ENCODE measurements at regions not wholly inside any gene's neighbourhood (a gene's known extent, or its start where the extent isn't known, plus 50 kb on each side); places are given as distances from the start of the nearest gene placed in this dataset.
"Not testable (repeated sequence)": the region's sequence is repeated elsewhere in the genome, so short reads cannot be mapped to it uniquely, and the experiment has no call there.

- DNase-seq = no peak
Observed at GRCh38 chr13:47687577-47687976, 313.5 kb downstream of the SUCLA2 start.

DNA sequence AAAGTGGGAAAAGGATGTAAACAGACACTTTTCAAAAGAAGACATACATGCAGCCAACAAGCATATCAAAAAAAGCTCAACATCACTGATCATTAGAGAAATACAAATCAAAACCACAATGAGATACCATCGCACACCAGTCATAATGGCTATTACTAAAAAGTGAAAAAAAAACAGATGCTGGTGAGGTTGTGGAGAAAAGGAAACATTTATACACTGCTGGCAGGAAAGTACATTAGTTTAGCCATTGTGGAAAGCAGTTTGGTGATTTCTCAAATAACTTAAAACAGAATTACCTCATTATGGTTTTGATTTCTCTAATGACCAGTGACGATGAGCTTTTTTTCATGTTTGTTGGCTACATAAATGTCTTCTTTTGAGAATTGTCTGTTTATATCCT is 315.9 kb downstream of the SUCLA2 start:
- not testable (repeated sequence) for DNase-seq

GRCh38 chr13:47680748-47681147 is 320.3 kb downstream of the SUCLA2 start:
- DNase-seq = no peak

DNA sequence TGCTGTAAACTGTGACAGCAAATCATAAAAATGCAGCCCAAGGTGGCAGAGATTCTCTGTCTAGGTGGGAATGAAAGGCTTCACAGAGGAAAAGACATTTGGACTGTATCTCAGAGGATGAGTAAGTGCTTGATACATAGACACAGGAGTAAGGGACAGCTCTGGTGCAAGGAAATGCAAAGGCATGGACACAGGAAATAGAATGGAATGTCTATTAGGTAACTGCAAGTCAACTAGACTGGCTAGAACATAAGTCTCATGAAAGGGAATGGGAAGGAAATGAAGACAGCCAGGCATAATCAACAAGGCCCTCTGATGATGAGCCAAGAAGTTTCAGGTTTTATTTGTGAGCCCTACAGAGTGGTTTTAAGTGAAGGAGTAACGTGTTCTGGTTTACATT is 321.7 kb downstream of the SUCLA2 start:
- no peak for DNase-seq

- DNase-seq = no peak
Observed at GRCh38 chr13:47678201-47678968, 322.7 kb downstream of the SUCLA2 start.

DNA sequence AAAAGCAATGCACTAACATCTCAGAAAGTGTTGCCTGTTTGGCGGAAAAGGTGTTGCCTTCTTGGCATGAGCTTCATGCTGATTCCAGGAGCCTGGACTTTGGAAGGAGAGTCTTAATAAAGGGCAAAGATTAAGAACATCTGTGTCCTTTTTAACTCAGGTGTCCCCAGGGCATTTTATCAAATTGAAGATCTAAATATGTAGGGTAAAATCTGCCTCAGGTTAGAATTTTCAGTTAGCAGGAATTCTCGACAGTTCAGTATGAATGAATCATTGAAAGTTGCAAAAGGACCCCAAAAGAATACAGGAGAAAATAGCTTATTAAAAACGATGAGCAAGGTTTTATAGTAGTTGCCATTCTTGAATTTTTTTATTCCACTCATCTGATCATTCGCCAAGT is 325.2 kb downstream of the SUCLA2 start:
- DNase-seq = no peak

- peak; percentile 86 for DNase-seq
Observed at GRCh38 chr13:47673009-47673850, 327.8 kb downstream of the SUCLA2 start.

DNA sequence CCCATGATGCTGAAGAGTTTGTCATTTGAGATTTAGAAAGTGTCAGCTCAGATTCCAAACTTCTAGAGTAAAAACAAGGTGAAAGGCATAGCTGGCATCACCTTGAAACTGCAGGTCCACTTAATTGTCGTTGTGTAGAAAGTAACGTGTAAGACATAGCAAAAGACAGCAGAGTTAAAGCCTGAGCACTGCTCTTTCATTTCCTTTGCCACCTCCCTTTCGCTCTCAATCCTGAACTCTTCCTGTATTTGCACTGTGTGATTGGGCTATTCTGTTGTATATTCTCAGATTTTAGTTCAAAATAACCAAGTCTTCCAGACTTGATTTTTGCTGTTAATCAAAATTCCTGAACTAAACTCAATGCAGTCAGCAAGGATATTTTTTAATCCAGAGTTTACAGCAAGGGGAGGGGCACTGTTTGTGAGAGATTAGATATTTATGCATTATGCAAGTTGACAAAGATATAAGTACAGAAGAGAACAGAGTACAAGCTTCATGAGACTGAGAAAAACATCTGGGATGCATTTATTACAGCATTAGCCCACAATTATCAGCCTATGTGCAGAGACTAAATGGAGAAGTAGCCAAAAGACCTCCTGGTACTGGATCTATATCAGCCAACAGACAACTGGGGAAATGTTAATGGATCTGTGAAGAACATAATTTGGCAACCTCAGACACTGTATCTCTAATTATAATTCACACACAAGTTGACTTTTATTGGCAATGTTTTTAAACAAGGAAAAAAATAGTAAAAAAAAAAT is 328.6 kb downstream of the SUCLA2 start:
- no peak for DNase-seq

DNA sequence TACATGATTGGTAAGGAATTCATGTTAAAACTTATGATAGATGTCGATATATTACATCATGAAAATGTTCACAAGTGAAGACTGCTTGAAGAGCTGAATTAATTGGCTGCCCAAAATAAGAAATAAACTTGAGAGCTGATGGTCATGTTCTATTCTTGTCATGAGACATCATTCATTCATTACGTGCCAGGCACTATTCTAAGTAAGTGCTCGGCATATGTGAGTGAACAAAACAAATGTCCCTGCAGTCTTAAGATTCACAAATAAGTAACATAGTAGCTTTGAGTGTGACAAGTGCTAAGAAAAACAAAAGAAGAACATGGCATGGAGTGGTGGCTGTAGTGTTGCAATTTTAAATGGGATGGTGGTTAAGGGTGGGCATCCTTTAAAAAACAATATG is 329.3 kb downstream of the SUCLA2 start:
- no peak for DNase-seq

GRCh38 chr13:47665043-47665442 is 336.0 kb downstream of the SUCLA2 start:
- DNase-seq = no peak

GRCh38 chr13:47661076-47661475 is 340.0 kb downstream of the SUCLA2 start:
- no peak for DNase-seq

DNA sequence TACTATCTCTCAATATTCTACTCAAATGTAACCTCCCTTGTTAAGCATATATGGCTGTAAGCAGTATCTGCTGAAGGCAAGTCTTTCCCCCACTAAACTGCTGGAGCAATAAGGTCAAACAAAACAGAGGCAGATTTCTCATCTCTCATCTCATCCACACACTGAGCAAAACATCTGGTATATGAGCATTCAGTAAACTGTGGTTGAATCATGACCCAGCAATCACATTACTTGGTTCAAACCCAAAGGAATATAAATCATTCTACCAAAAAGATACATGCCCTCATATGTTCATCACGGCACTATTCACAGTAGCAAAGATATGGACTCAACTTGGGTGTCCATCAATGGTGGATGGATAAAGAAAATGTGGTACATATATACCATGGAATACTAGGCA is 344.4 kb downstream of the SUCLA2 start:
- DNase-seq = no peak

DNA sequence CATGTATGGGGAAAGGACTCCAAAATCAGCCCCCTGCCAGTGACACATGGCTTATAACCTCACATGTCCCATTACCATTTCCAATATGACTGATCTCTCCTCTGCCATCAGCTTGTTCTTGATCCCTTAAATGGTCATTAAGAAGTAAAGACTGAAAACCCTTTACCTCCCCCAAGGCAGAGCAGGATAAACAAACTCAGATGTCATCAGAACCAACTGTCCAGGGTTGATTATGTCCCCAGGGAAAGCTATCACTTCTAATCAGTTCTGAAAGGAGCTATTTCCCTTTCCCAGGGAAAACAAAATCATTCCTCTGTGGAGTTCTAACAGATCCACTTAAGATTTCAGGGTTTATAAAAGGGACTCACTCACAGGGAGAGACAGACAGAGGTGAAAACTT is 350.9 kb downstream of the SUCLA2 start:
- DNase-seq = no peak

GRCh38 chr13:47647001-47647400 is 354.1 kb downstream of the SUCLA2 start:
- no peak for DNase-seq

- DNase-seq = no peak
Observed at GRCh38 chr13:47646298-47646697, 354.8 kb downstream of the SUCLA2 start.

DNA sequence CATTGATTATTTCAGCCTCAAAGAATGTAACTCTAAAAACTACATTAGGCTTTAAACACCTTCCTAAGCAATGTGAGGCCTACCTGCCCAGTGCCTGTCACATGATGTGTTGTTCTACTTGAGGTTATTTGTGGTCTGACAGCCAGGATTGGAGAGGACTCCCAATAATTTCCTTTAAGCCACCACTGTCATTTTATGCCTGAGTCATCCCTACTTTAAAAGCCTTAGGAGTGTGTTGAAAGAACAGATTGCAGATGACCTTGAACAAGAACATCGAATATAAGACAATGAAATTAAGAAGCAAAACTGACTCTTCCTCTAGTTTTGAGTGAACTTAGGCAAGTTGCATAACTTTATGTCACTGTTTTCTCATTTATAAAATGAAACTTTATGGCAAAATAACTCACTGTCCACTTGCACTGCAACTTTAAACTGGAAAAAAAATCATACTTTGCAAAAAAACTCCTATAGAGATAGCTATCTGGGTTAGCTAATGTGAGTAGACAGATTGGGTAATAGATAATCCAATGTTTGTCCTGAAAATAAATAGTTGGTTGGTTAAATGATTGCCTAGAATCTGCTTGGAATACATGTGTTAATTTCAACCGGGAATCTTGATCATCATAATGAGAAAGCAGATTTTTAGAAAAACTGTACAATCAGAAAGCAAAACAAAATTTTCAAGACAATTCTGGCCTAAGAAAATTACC is 361.2 kb downstream of the SUCLA2 start:
- DNase-seq = no peak

- no peak for DNase-seq
Observed at GRCh38 chr13:47638627-47639026, 362.4 kb downstream of the SUCLA2 start.

- no peak for DNase-seq
Observed at GRCh38 chr13:47632311-47632710, 368.8 kb downstream of the SUCLA2 start.

GRCh38 chr13:47628666-47629065 is 372.4 kb downstream of the SUCLA2 start:
- DNase-seq = no peak

DNA sequence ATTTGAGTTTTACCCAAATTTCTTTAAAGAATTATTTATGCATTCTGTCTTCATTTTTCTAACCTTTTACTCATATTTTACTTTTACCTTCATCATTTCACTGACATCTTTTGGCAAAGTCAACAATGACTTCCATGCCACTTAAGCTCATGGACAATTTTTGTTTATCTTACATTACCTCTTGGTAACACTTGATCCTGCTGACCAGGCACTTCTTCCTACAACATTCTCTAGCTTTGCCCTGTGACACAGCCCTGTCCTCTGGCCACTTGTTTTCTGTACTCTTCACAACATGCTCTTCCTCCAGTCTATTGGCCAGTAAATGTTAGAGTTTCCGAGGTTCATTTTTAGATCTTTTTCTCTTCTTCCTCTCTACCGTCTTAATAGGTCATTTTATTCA is 377.2 kb downstream of the SUCLA2 start:
- no peak for DNase-seq

DNA sequence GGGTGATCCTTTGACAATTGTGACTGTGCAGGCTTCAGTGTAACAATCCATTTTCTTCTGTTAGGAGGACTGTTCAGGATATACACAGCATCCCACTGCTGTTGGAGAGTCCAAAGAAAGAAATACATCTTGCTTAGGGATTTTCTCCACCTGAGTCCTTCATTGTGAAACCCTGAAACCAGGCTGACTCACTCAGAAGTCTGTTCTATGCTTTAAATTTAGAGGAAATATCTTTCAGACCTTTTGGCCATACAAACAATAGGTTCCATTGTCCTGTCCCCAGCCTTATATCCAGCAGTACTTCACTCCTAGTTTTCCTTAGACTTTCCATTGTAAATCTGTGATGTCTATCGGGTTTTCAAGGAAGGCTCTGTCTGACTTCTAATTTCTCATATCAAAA is 379.1 kb downstream of the SUCLA2 start:
- DNase-seq = no peak

DNA sequence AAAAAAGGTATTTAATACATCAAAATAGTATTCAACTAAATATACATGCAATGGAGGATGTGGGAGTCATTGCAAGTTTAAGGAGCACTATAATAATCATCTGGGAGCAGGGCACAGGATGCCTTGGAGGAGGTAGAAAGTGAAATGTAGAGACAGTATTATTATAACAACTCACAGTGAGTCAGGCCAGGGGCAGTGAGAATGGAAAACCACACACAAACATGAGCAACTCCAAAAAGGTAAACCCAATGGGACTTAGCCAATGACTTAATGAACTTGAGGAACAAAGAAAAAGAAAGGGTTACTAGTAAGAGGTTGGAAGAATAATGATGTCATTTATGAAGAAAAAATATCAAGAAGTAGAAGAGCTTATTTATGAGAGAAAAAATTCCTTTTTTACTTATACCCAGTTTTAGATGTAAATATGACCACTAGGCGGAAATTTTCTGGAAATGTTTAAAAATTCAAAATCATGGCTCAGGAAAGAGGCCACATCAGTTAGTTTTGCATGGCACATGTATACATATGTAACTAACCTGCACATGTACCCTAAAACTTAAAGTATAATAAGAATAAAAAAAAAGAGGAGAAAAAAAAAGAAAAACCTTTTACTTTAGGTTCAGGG is 389.3 kb downstream of the SUCLA2 start:
- no peak for DNase-seq

All from SIG-M5 (cell line).